Kidney glomerular epithelial cell (primary cell): ENCODE measurements at regions not wholly inside any gene's neighbourhood (a gene's known extent, or its start where the extent isn't known, plus 50 kb on each side); places are given as distances from the start of the nearest gene placed in this dataset.

ENCODE experiments used
- DNase-seq: peaks from one replicate; lab custom pipeline; 2025; lab: John Stamatoyannopoulos, UW

GRCh38 chr22:49437356-49437755, 390.3 kb downstream of the BRD1 start:
- no peak for DNase-seq

GRCh38 chr22:49436056-49436455, 391.6 kb downstream of the BRD1 start:
- no peak for DNase-seq

- no peak for DNase-seq
These were observed 392.1 kb downstream of the BRD1 start for GRCh38 chr22:49435596-49435995.

- no peak for DNase-seq
These were observed 393.7 kb downstream of the BRD1 start for GRCh38 chr22:49433717-49434611.

GRCh38 chr22:49432897-49433443, 394.7 kb downstream of the BRD1 start:
- no peak for DNase-seq

- DNase-seq = no peak
These were observed 395.3 kb downstream of the BRD1 start for GRCh38 chr22:49432211-49432896.

- no peak for DNase-seq
These were observed 396.1 kb downstream of the BRD1 start for GRCh38 chr22:49431551-49431950.

GRCh38 chr22:49429066-49429465, 398.6 kb downstream of the BRD1 start:
- DNase-seq = no peak

GRCh38 chr22:49427941-49428340, 399.7 kb downstream of the BRD1 start:
- no peak for DNase-seq

GRCh38 chr22:49427341-49427740, 400.3 kb downstream of the BRD1 start:
- DNase-seq = no peak

- no peak for DNase-seq
These were observed 400.9 kb downstream of the BRD1 start for GRCh38 chr22:49426618-49427266.

GRCh38 chr22:49426098-49426497, 401.6 kb downstream of the BRD1 start:
- no peak for DNase-seq

- no peak for DNase-seq
These were observed 402.3 kb downstream of the BRD1 start for GRCh38 chr22:49425356-49425755.

GRCh38 chr22:49424893-49425270, 402.8 kb downstream of the BRD1 start:
- DNase-seq = no peak

- DNase-seq = no peak
These were observed 404.5 kb downstream of the BRD1 start for GRCh38 chr22:49423125-49423650.

GRCh38 chr22:49422701-49423100, 405.0 kb downstream of the BRD1 start:
- no peak for DNase-seq

GRCh38 chr22:49420651-49421050, 407.0 kb downstream of the BRD1 start:
- DNase-seq = no peak

GRCh38 chr22:49419661-49420060, 408.0 kb downstream of the BRD1 start:
- no peak for DNase-seq

- no peak for DNase-seq
These were observed 408.7 kb downstream of the BRD1 start for GRCh38 chr22:49418943-49419342.

- DNase-seq = no peak
These were observed 409.3 kb downstream of the BRD1 start for GRCh38 chr22:49418341-49418894.

- DNase-seq = no peak
These were observed 409.8 kb downstream of the BRD1 start for GRCh38 chr22:49417833-49418232.

GRCh38 chr22:49417326-49417725, 410.3 kb downstream of the BRD1 start:
- DNase-seq = no peak
